Chondrocyte (in vitro differentiated cells): ENCODE measurements at regions not wholly inside any gene's neighbourhood (a gene's known extent, or its start where the extent isn't known, plus 50 kb on each side); places are given as distances from the start of the nearest gene placed in this dataset.

Source experiments
- DNase-seq: peaks from one replicate; pipeline ENCODE4 v3.0.0; 2021; ENCODE audit warnings: mixed read lengths, low spot score
- H3K27ac Mint-ChIP-seq: one replicate; pipeline ENCODE4 v1.8.0; 2021; ENCODE audit warnings: mild to moderate bottlenecking, moderate library complexity, mixed read lengths; ENCODE audit not compliant: unreplicated experiment
- H3K27me3 Mint-ChIP-seq: 2 replicates; pipeline ENCODE4 v1.8.0; 2021; ENCODE audit warnings: low read depth, mixed read lengths
- H3K36me3 Mint-ChIP-seq: 2 replicates; pipeline ENCODE4 v1.8.0; 2021; ENCODE audit warnings: low read depth, mixed read lengths
- H3K4me1 Mint-ChIP-seq: 2 replicates; pipeline ENCODE4 v1.8.0; 2021; ENCODE audit warnings: low read depth, mild to moderate bottlenecking, mixed read lengths
- H3K4me3 Mint-ChIP-seq: one replicate; pipeline ENCODE4 v1.8.0; 2021; ENCODE audit warnings: mild to moderate bottlenecking, moderate library complexity, mixed read lengths; ENCODE audit not compliant: unreplicated experiment
- H3K9me3 Mint-ChIP-seq: 2 replicates; pipeline ENCODE4 v1.8.0; 2021; ENCODE audit warnings: low read depth, mixed read lengths
- CTCF ChIP-seq: fragments of 200-600 bp; sonication (generic); IDR thresholded peaks from 2 replicates; pipeline ENCODE4 v1.5.0; 2021; ENCODE audit warnings: antibody characterized with exemption, mild to moderate bottlenecking, moderate library complexity

GRCh38 chr5:88117546-88117945, 151.1 kb downstream of the TMEM161B start:
- Mint-ChIP-seq H3K9me3 (no peaks in the 10 kb centered on the region), H3K4me3 (no peak overlapping the region), H3K36me3 (no peaks in the 10 kb centered on the region), H3K27ac (no peak overlapping the region), H3K27me3 (peaks cover 7% of the 10 kb centered on the region), H3K4me1 (no peaks in the 10 kb centered on the region)
- no peak for TF ChIP-seq CTCF
- DNase-seq: no peak

- TF ChIP-seq CTCF: no peak
- H3K4me1 Mint-ChIP-seq: no peaks in the 10 kb centered on the region
- no peaks in the 10 kb centered on the region for H3K36me3 Mint-ChIP-seq
- DNase-seq: no peak
- H3K27ac Mint-ChIP-seq: no peak overlapping the region
- H3K4me3 Mint-ChIP-seq: no peak overlapping the region
- H3K27me3 Mint-ChIP-seq: peaks cover 7% of the 10 kb centered on the region
- H3K9me3 Mint-ChIP-seq: no peaks in the 10 kb centered on the region
Measured at GRCh38 chr5:88116396-88116795, 152.2 kb downstream of the TMEM161B start.

DNA sequence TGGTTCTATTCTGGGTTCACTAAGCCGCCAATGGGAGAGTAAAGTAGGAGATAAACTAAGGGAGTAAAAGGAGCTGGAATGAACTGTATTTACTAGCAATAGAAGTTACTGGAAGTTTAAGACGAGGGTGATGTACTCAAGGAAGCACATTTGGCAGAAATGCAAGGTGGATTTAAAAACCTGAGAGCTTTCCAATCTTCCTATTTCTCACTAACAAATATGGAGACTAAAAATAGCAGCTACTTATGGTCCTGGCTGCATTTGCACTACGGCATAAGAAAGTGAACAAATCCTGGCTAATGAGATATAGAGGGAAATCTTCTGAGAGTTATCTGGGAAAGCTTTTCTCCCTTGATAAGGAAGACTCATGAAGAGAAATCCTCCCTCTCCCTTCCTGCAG, 153.4 kb downstream of the TMEM161B start:
- H3K4me3 Mint-ChIP-seq: no peak overlapping the region
- no peak overlapping the region for H3K27ac Mint-ChIP-seq
- no peak for DNase-seq
- H3K36me3 Mint-ChIP-seq: no peaks in the 10 kb centered on the region
- TF ChIP-seq CTCF: no peak
- H3K4me1 Mint-ChIP-seq: no peaks in the 10 kb centered on the region
- no peaks in the 10 kb centered on the region for H3K9me3 Mint-ChIP-seq
- peaks cover 7% of the 10 kb centered on the region for H3K27me3 Mint-ChIP-seq

DNA sequence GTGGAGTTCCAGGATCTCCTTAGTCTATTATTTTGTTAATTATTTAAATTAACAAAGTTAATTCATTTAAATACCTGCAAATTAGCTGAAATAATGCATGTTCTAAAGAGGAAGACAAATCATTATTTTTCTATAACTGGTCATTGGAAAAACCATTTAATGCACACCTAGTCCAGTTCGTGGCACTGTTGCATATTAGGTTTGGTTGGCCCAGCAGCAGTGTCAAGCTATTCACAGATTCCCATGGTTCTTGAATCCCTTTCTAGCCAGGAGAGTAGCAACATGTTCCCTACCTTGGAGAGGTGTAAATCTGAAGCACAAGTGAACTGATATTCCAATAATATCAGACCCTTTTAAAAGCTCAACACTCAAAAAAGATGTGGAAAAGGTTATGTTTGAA, 155.2 kb downstream of the TMEM161B start:
- no peak for DNase-seq
- Mint-ChIP-seq H3K4me3 (no peak overlapping the region), H3K9me3 (no peaks in the 10 kb centered on the region), H3K36me3 (no peaks in the 10 kb centered on the region), H3K4me1 (no peaks in the 10 kb centered on the region), H3K27ac (no peak overlapping the region), H3K27me3 (peaks cover 7% of the 10 kb centered on the region)
- TF ChIP-seq CTCF: no peak

DNA sequence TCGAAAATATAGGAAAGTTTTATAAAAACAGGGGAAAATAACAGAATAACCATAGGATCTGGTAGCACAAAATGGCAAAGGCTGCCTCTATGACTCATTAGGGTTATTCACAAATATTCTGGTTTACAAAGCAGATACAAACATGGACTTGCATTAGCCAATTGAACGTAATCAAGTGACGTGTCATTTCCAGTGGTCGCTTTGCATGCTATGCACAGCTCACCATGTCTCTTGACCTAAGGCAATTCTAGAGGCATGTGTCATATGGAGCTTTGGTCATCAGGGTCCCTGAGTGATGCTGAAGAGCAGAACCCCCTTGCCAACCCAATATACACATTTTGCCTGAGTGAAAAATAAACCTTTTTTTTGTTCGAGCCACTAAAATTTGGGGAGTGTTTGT, 158.8 kb downstream of the TMEM161B start:
- TF ChIP-seq CTCF: no peak
- no peak for DNase-seq
- Mint-ChIP-seq H3K4me1 (no peaks in the 10 kb centered on the region), H3K9me3 (no peaks in the 10 kb centered on the region), H3K27me3 (peaks cover under 1% of the 10 kb centered on the region), H3K4me3 (no peak overlapping the region), H3K27ac (no peak overlapping the region), H3K36me3 (no peaks in the 10 kb centered on the region)
